AG09319 (cell line): ENCODE measurements at regions not wholly inside any gene's neighbourhood (a gene's known extent, or its start where the extent isn't known, plus 50 kb on each side); places are given as distances from the start of the nearest gene placed in this dataset.
"Not testable (repeated sequence)": the region's sequence is repeated elsewhere in the genome, so short reads cannot be mapped to it uniquely, and the experiment has no call there.

Experiments used
- DNase-seq: peaks from one replicate; pipeline ENCODE4 v3.0.0-alpha.2; 2010; ENCODE audit warnings: low read depth; ENCODE audit errors: extremely low read depth
- TF ChIP-seq, protein P1 (sequence below): IDR thresholded peaks from 2 replicates; pipeline ENCODE4 v1.5.1; 2011; ENCODE audit warnings: low read depth, mild to moderate bottlenecking, inconsistent platforms, low read length, moderate library complexity

DNA sequence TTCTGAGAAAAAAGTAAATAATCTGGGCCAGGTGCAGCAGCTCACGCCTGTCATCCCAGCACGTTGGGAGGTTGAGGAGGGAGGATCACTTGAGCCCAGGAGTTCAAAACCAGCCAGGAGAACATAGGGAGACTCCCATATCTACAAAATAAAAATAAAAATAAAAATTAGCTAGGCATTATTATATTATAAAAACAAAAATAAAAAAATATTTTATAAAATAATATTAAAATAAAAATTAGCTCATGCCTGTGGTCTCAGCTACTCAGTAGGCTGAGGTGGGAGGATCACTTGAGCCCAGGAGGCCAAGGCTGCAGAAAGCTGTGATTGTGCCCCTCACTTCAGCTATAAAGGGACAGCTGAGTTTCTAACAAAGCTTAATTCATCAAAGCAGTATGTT is 362.9 kb downstream of the SMOC2 start:
- DNase-seq: no peak
- TF ChIP-seq, protein P1, sequence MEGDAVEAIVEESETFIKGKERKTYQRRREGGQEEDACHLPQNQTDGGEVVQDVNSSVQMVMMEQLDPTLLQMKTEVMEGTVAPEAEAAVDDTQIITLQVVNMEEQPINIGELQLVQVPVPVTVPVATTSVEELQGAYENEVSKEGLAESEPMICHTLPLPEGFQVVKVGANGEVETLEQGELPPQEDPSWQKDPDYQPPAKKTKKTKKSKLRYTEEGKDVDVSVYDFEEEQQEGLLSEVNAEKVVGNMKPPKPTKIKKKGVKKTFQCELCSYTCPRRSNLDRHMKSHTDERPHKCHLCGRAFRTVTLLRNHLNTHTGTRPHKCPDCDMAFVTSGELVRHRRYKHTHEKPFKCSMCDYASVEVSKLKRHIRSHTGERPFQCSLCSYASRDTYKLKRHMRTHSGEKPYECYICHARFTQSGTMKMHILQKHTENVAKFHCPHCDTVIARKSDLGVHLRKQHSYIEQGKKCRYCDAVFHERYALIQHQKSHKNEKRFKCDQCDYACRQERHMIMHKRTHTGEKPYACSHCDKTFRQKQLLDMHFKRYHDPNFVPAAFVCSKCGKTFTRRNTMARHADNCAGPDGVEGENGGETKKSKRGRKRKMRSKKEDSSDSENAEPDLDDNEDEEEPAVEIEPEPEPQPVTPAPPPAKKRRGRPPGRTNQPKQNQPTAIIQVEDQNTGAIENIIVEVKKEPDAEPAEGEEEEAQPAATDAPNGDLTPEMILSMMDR: no peak

DNA sequence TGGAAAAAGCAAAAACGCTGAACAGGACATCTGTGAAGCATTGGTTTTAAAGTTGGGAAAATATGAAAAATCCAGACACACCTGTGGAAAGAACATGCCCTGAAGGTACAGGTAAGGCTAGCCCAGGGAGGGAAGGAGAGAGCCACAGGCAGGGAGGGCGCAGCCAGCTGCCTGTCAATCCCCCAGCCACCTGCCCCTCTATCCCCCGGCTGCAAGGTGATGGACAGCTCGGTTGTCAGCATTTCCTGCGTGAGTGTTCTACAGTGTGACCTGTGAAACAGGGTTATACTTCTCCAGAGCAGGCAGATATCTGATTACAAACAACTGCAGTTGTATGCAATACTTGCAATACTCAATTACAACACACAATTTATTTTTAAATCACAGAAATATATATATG is 358.1 kb downstream of the SMOC2 start:
- TF ChIP-seq, protein P1: no peak
- DNase-seq: no peak

DNA sequence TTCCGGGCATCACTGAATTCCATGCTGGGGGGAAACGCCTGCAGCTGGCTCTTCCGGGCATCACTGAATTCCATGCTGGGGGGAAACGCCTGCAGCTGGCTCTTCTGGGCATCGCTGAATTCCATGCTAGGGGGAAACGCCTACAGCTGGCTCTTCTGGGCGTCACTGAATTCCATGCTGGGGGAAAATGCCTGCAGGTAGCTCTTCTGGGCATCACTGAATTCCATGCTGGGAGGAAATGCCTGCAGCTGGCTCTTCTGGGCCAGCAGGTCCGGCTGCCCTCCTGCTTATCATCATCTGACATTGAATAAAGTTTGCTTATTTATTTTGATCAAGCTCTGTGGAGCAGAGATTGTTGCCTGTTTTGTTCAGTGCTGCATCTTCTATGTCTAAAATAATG is 355.1 kb downstream of the SMOC2 start:
- TF ChIP-seq, protein P1: no peak
- DNase-seq: no peak

DNA sequence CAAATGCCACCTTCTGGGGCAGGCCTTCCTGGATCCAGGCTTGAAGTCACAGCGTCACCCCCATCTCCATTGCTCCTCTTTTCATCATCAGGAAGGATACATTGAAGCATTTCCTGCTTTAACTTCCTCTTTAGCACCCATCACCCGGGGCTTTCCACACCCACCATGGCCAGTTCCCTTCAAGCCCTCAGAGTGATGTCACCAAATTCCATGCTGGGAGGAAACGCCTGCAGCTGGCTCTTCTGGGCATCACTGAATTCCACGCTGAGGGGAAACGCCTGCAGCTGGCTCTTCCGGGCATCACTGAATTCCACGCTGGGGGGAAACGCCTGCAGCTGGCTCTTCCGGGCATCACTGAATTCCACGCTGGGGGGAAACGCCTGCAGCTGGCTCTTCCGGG is 354.6 kb downstream of the SMOC2 start:
- DNase-seq: not testable (repeated sequence)

DNA sequence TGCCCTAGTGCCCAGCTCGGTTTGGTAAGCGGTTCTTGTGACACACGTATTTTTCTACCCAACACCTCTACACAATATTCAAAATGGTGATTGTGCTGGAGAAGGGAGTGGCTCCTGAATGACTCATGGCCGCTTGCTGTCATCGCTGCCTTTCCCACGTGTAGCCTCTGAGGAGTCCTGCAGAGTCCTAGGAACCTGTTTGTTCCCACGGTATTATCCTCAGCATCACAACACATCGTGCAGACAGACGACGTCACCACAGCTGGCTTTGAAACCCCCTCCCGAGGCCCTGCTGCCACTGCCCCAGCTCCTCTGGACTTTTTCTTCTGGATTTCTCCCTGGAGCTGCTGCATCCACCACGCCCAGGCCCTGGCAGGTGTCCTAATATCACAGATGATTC is 353.5 kb downstream of the SMOC2 start:
- TF ChIP-seq, protein P1: no peak
- DNase-seq: no peak

DNA sequence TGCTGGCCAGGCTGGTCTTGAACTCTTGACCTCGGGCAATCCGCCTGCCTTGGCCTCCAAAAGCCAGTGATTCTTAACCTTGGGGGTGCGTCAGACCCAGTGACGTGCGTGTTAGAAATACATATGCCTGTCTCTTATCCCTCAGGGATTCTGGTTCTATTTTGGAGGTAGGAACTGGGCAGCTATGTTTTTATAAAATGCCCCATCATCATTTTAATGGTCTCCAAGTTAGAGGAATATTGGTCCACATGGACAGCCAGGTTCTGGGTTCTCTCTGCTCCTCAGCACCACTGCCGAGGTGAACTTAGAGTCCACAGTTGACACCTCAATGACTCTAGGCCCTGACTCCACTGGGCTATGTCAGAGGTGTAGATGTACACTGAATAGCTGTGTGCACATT is 352.7 kb downstream of the SMOC2 start:
- TF ChIP-seq, protein P1: no peak

DNA sequence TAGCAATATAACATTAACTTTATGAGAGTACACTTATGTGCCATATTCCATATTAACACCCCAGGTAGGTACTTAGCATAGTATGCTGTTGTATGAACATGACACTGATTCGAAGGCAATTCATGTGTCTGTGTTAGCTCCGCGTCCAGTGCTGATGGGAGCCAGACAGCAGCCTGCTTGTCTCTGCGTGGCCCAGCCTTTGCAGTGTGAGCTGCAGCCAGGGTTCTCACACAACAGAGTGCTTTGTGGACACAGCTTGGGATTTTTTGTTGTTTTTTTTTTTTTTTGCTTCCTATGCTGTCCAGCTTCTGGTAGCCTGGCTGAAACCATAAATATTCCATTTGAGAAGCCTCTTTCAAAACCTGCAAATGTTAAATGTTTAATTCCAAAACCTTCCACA is 350.9 kb downstream of the SMOC2 start:
- DNase-seq: no peak
- TF ChIP-seq, protein P1: no peak

More for the DNA sequence above, 352.7 kb downstream of the SMOC2 start:
- no peak for DNase-seq

DNA sequence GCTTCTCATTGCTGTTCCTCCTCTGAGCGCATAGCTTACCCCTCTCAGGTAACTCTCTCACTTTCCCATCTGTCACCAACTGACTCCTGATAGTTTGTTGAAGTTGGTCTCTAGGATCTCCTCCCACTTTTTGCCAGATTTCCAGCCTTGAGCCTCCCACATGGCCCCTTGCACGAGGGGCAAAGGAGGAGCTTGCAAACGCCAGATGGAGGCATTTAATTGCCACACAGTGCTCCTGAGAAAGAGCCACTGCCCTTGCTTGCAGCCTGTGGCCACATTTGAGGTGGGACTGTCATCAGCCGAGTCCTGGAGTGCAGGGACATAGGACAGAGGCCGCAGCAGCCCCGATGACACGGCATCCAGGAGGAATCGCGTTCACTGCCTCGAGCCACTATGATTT is 348.7 kb downstream of the SMOC2 start:
- no peak for DNase-seq
- TF ChIP-seq, protein P1: no peak
